GM12864 (cell line): ENCODE measurements at regions not wholly inside any gene's neighbourhood (a gene's known extent, or its start where the extent isn't known, plus 50 kb on each side); places are given as distances from the start of the nearest gene placed in this dataset.

Experiments
- DNase-seq: peaks from one replicate; pipeline ENCODE4 v3.0.0-alpha.2; 2011; ENCODE audit warnings: low read depth
- H3K4me3 ChIP-seq: 2 replicates; pipeline ENCODE4 v1.5.1; 2011; ENCODE audit warnings: mild to moderate bottlenecking, low read depth, low read length, control low read depth
- TF ChIP-seq, protein P1 (sequence below): IDR thresholded peaks from 2 replicates; pipeline ENCODE4 v1.5.1; 2011; ENCODE audit warnings: low read depth, mild to moderate bottlenecking, moderate library complexity, low read length, control low read depth, inconsistent platforms; ENCODE audit errors: missing control alignments

DNA sequence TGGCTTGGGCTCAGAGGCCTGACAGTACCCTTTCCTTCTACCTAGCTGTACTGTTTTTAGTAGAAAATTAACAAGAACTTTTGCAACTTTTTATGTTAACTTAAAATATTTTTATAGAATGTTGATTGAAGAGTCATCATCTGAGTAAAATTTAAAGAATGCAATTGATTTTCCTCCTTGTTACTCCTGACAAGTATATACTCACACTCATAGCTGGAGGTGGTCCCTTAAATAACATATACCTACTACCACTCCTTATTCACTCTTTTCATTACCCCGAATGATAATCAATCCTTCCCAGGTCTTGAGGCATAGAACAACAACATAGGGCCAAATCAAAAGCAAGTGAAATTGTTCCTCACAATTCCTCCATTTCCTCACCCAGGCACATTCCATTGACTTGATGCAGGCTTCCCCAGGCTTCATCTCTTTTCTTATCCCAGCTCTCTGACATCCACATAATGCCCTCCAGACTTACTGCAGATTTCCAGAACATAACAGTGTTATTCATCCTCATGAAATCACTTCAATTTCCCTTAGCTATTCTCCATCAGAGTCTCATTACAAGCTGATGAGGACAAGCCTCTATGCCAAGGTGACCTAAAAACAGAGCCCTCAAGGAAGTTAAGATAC lies 73.2 kb upstream of the ANXA10 start:
- no peak for DNase-seq
- TF ChIP-seq, protein P1, sequence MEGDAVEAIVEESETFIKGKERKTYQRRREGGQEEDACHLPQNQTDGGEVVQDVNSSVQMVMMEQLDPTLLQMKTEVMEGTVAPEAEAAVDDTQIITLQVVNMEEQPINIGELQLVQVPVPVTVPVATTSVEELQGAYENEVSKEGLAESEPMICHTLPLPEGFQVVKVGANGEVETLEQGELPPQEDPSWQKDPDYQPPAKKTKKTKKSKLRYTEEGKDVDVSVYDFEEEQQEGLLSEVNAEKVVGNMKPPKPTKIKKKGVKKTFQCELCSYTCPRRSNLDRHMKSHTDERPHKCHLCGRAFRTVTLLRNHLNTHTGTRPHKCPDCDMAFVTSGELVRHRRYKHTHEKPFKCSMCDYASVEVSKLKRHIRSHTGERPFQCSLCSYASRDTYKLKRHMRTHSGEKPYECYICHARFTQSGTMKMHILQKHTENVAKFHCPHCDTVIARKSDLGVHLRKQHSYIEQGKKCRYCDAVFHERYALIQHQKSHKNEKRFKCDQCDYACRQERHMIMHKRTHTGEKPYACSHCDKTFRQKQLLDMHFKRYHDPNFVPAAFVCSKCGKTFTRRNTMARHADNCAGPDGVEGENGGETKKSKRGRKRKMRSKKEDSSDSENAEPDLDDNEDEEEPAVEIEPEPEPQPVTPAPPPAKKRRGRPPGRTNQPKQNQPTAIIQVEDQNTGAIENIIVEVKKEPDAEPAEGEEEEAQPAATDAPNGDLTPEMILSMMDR: no peak
- H3K4me3 ChIP-seq: no peak overlapping the region

DNA sequence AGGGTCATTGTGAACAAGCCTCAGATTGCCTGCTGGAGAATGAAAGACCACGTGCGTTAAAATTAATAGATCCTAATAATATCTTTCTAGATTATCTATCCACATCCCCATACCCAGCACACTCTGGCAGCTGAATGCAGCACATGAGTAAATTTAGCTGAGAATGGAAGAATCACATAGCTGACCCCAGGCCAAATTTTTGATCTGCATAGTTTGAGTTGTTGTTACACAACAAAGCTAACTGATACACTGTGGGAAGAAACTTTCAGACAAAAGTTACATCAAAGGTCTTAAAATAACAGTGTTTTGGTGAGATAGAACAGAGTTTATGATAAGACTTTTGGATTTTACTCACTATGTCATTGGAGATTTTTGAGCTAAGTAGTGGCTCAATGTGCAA lies 72.4 kb upstream of the ANXA10 start:
- TF ChIP-seq, protein P1: no peak
- H3K4me3 ChIP-seq: no peak overlapping the region
- no peak for DNase-seq

DNA sequence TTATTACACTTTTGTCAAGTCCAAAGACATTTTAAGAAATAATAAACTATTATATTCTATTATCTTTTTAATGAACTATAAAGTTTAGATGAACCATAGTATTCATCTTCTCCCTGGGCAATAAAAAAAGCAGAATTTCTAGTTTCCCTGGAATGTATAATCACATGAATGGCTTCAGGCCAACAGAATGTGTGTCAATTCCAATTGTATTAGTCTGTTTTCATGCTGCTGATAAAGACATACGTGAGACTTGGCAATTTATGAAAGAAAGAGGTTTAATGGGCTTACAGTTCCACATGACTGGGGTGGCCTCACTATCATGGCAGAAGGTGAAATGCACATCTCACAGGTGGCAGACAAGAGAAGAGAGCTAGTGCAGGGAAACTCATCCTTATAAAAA lies 70.7 kb upstream of the ANXA10 start:
- DNase-seq: no peak
- TF ChIP-seq, protein P1: no peak

DNA sequence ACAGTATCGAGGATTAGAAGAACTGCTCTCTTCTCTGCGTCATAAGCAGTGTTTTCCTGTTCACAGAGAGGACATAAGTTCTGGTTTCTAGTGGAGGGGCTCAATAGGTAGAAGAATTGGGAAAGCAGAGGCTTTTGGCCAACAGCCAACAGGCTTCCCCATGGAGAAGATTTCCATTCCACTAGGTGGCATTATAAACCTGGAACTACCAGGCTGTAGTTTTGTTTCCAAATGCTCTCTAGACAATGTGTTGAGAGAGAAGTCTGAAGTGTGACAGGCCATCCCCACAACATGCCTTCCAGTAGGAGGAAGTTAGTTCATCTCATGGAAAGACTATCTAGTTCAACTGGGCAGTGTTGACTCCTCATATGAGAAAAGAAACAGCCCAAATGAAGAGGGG lies 63.8 kb upstream of the ANXA10 start:
- DNase-seq: no peak
- TF ChIP-seq, protein P1: no peak
- no peak overlapping the region for H3K4me3 ChIP-seq

More for the DNA sequence above, 70.7 kb upstream of the ANXA10 start:
- H3K4me3 ChIP-seq: no peak overlapping the region

DNA sequence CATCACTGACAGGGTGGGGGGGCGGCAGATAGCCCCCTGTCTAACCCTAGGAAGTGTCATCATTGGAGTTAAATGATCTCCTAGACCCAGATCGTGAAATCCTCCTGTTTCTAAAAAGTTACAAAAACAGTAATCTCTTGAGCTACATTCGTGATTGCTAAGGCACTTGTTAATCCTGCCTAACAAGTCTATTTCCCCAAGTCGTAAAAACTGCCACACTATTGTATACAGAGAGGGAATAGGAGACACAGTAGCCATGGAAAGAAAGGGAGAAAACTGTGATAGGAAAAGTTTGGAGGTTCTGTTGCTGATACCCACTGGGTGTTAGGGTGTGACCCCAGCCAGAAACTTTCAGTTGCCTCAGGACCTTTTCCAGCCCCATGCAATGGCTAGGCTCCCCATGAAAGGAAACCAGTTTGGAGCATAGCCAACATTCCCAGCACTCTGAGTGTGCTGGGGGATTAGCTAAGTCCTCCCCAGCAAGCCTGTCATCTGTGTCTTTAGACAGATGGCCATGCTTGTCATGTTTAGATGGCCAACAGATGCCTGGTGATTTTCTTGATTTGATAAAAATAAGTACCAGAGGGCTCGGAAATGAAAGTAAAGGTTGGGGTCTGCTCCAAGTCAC lies 63.3 kb upstream of the ANXA10 start:
- no peak for DNase-seq
- TF ChIP-seq, protein P1: no peak
- no peak overlapping the region for H3K4me3 ChIP-seq

DNA sequence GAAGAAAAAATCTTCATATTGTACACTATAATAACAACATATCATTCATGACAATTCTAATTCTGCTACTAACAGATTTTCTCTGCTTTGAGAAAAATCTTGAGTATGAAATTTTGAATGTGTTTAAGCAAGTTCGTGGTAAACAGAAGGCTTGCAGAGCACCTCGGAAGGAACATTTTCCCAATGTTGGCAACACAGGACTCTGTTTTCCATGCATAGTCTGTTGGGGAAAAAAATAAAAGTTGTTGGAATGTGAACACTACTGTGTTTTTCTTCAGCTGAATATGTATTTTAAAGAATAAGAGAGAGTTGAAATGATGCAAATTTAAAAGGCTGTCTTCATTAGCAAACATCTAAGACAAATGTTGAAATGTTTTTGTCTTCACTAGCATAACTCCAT lies 54.7 kb upstream of the ANXA10 start:
- TF ChIP-seq, protein P1: no peak
- no peak overlapping the region for H3K4me3 ChIP-seq

DNA sequence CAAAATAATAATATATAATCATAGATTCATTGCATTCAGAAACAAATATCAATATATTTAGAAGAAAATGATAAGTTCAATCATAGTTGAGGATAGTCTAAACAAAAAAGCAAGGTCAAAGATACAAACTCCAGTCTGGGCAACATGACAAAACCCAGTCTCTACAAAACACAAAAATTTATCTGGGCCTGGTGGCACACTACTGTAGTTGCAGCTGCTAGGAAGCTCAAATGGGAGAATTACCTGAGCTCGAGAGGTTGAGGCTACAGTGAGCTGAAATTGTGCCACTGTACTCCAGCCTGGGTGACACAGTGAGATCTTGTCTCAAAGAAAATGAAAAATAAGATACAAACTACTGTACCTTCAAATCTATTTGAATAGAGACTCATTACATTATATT lies 52.7 kb upstream of the ANXA10 start:
- no peak overlapping the region for H3K4me3 ChIP-seq
- DNase-seq: no peak
- TF ChIP-seq, protein P1: no peak

More for the DNA sequence above, 54.7 kb upstream of the ANXA10 start:
- no peak for DNase-seq
